Mesenchymal stem cell (in vitro differentiated cells and primary cell): ENCODE measurements at regions not wholly inside any gene's neighbourhood (a gene's known extent, or its start where the extent isn't known, plus 50 kb on each side); places are given as distances from the start of the nearest gene placed in this dataset.

Source experiments
- DNase-seq: peaks from one replicate; pipeline ENCODE4 v3.0.0-alpha.2; 2013
- H2AFZ ChIP-seq: one replicate; pipeline ENCODE4 v1.6.1; 2013; ENCODE audit warnings: low read depth, mild to moderate bottlenecking, control low read depth, inconsistent platforms, low read length, moderate library complexity
- H2AK5ac ChIP-seq: 2 replicates; pipeline ENCODE4 v1.6.1; 2013; ENCODE audit warnings: low read length, moderate library complexity, mild to moderate bottlenecking, inconsistent platforms; ENCODE audit not compliant: severe bottlenecking
- H2BK120ac ChIP-seq: one replicate; pipeline ENCODE4 v1.6.1; 2013; ENCODE audit warnings: low read depth, mild to moderate bottlenecking, inconsistent platforms, low read length, moderate library complexity
- H2BK12ac ChIP-seq, 2 experiments: one replicate each; pipeline ENCODE4 v1.6.1; 2013; ENCODE audit warnings: inconsistent platforms in 2 of 2, low read length in 2 of 2, mild to moderate bottlenecking in 2 of 2, moderate library complexity in 2 of 2, control low read depth in 1 of 2
- H2BK15ac ChIP-seq: one replicate; pipeline ENCODE4 v1.6.1; 2013; ENCODE audit warnings: mild to moderate bottlenecking, low read depth, inconsistent platforms; ENCODE audit not compliant: poor library complexity, severe bottlenecking
- H2BK5ac ChIP-seq: 2 replicates; pipeline ENCODE4 v1.6.1; 2013; ENCODE audit warnings: low read depth, mild to moderate bottlenecking, low read length, control low read depth, inconsistent platforms; ENCODE audit not compliant: poor library complexity, severe bottlenecking
- H3K14ac ChIP-seq, 2 experiments: one replicate each; pipeline ENCODE4 v1.6.1; 2013; ENCODE audit warnings: inconsistent platforms in 2 of 2, low read length in 2 of 2, control low read depth in 1 of 2, mild to moderate bottlenecking in 1 of 2, moderate library complexity in 1 of 2
- H3K18ac ChIP-seq, 2 experiments: one replicate each; pipeline ENCODE4 v1.6.1; 2013; ENCODE audit warnings: inconsistent platforms in 2 of 2, low read length in 2 of 2, control low read depth in 1 of 2, low read depth in 1 of 2, mild to moderate bottlenecking in 1 of 2
- H3K23ac ChIP-seq, 2 experiments: one replicate each; pipeline ENCODE4 v1.6.1; 2013; ENCODE audit warnings: inconsistent platforms in 2 of 2, low read length in 2 of 2, mild to moderate bottlenecking in 2 of 2, moderate library complexity in 2 of 2, control low read depth in 1 of 2
- H3K27ac ChIP-seq: 2 replicates; pipeline ENCODE4 v1.5.1; 2013; ENCODE audit warnings: mild to moderate bottlenecking, moderate library complexity, low read length, control low read depth, inconsistent platforms; ENCODE audit not compliant: poor library complexity, severe bottlenecking
- H3K27me3 ChIP-seq, 2 experiments: 2 replicates each; pipeline versions ENCODE4 v1.6.1 to v1.7.0; 2013; ENCODE audit warnings: low read length in 2 of 2, mild to moderate bottlenecking in 2 of 2, moderate library complexity in 2 of 2, control low read depth in 1 of 2, inconsistent platforms in 1 of 2; ENCODE audit not compliant: control insufficient read depth in 1 of 2, insufficient read depth in 1 of 2
- H3K36me3 ChIP-seq, 2 experiments: 2 replicates each; pipeline versions ENCODE4 v1.6.1 to v1.7.0; 2013; ENCODE audit warnings: low read length in 2 of 2, control low read depth in 1 of 2, inconsistent platforms in 1 of 2, low read depth in 1 of 2, mild to moderate bottlenecking in 1 of 2; ENCODE audit not compliant: insufficient read depth in 2 of 2, control insufficient read depth in 1 of 2
- H3K4ac ChIP-seq, 2 experiments: one replicate each; pipeline ENCODE4 v1.6.1; 2013; ENCODE audit warnings: inconsistent platforms in 2 of 2, low read length in 2 of 2, mild to moderate bottlenecking in 2 of 2, moderate library complexity in 2 of 2, control low read depth in 1 of 2, low read depth in 1 of 2
- H3K4me1 ChIP-seq: 2 replicates; pipeline ENCODE4 v1.6.1; 2013; ENCODE audit warnings: low read depth, low read length, control low read depth; ENCODE audit not compliant: control insufficient read depth, insufficient read depth
- H3K4me2 ChIP-seq: 2 replicates; pipeline ENCODE4 v1.6.1; 2013; ENCODE audit warnings: low read length, mild to moderate bottlenecking, inconsistent platforms; ENCODE audit not compliant: poor library complexity, severe bottlenecking
- H3K4me3 ChIP-seq, 2 experiments: 2 replicates each; pipeline versions ENCODE4 v1.5.1 to v1.7.0; 2013; ENCODE audit warnings: low read length in 2 of 2, mild to moderate bottlenecking in 2 of 2, control low read depth in 1 of 2, low read depth in 1 of 2; ENCODE audit not compliant: insufficient read depth in 1 of 2
- H3K79me1 ChIP-seq: replicated peaks from 2 replicates; pipeline ENCODE4 v1.6.1; 2013; ENCODE audit warnings: mild to moderate bottlenecking, control low read depth, low read length, inconsistent platforms; ENCODE audit not compliant: poor library complexity, severe bottlenecking
- H3K9ac ChIP-seq: 2 replicates; pipeline ENCODE4 v1.7.0; 2013; ENCODE audit warnings: mild to moderate bottlenecking, low read length, moderate library complexity
- H3K9me3 ChIP-seq: 2 replicates; pipeline ENCODE4 v1.7.0; 2013; ENCODE audit warnings: mild to moderate bottlenecking, low read length; ENCODE audit not compliant: control insufficient read depth
- H4K8ac ChIP-seq: one replicate; pipeline ENCODE4 v1.6.1; 2013; ENCODE audit warnings: inconsistent platforms, mild to moderate bottlenecking, low read length, moderate library complexity
- H4K91ac ChIP-seq: one replicate; pipeline ENCODE4 v1.6.1; 2013; ENCODE audit warnings: mild to moderate bottlenecking, low read length, inconsistent platforms
- WGBS: methylation state at CpG from one replicate; pipeline ENCODE4 v1.1.7; 2013; ENCODE audit warnings: mixed read lengths; 5-methylcytosine and 5-hydroxymethylcytosine counted together

DNA sequence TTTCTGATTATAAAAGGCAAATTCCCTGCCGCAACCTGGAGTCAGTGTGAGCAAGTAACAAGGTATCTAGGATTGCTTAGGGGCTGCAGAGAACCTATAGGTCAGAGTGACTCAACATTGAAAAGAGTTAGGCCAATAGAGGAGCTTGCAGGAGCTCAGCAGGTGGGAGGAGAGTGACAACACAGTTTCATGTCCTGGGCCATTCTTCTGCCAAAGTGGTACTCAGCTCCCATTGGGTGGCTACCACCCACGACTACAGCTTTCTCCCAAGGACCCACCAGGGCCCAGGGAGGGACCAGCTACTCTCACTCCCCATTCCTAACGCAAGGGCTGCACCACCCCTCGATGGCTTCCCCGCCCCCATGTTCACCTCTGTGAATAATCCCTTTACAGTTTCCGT, 86.7 kb upstream of the SPATA31C2 start:
- peak overlapping the region; percentile 88 for H2AK5ac ChIP-seq
- H4K8ac ChIP-seq = no peak overlapping the region
- H3K79me1 ChIP-seq = no peaks in the 10 kb centered on the region

DNA sequence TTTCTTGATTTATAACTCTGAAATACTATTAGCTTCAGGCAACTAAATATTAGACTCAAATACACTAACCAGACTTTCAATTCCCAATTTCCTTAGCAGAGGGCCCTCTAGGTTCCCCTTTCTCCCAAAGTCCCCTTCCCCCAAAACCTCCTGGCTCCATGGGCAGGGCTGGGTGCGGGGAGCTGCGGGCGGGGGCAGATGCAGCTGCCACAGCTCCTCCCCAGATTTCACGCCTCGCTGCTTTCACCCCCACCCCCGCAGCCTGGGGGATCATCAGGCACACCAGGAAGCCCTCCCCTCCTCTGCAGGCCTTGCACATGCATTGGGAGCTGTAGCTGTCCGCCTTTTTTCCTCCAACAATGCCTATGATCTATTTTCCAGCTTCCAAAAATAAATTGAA, 82.8 kb upstream of the SPATA31C2 start:
- no peak for DNase-seq
- H3K18ac ChIP-seq = no peak overlapping the region
- no peak overlapping the region for H2AK5ac ChIP-seq
- H2BK12ac ChIP-seq = no peak overlapping the region
- H4K8ac ChIP-seq = no peak overlapping the region
- no peak overlapping the region for H3K4ac ChIP-seq
- H3K4me1 ChIP-seq = peaks cover 20% of the 10 kb centered on the region
- H2BK5ac ChIP-seq = no peak overlapping the region
- H3K79me1 ChIP-seq = no peaks in the 10 kb centered on the region
- peaks cover 0 to 3% of the 10 kb centered on the region in 2 experiments for H3K36me3 ChIP-seq
- H3K27me3 ChIP-seq = peaks cover 0 to 4% of the 10 kb centered on the region in 2 experiments
- H3K4me2 ChIP-seq = no peak overlapping the region
- no peak overlapping the region for H2BK120ac ChIP-seq
- H3K27ac ChIP-seq = peak overlapping the region; percentile 86
- H2AFZ ChIP-seq = no peak overlapping the region
- 64% methylated on average over 7 of the region's 7 CpGs for WGBS
- H3K9me3 ChIP-seq = no peaks in the 10 kb centered on the region
- no peak overlapping the region for H3K4me3 ChIP-seq
- H3K23ac ChIP-seq = no peak overlapping the region
- no peak overlapping the region for H2BK15ac ChIP-seq
- H3K14ac ChIP-seq = no peak overlapping the region
- no peak overlapping the region for H3K9ac ChIP-seq
- no peak overlapping the region for H4K91ac ChIP-seq

More for the DNA sequence above, 86.7 kb upstream of the SPATA31C2 start:
- Histone ChIP-seq H3K36me3 (no peaks in the 10 kb centered on the region), H3K27ac (no peak overlapping the region), H3K4me1 (peaks cover 14% of the 10 kb centered on the region), H3K9ac (no peak overlapping the region), H3K23ac (no peak overlapping the region), H3K27me3 (peaks cover 0 to 4% of the 10 kb centered on the region in 2 experiments), H3K4ac (no peak overlapping the region), H2AFZ (no peak overlapping the region), H4K91ac (no peak overlapping the region), H2BK12ac (no peak overlapping the region), H3K4me3 (no peak overlapping the region), H2BK15ac (no peak overlapping the region), H3K9me3 (peaks cover 6% of the 10 kb centered on the region), H3K18ac (no peak overlapping the region), H2BK120ac (no peak overlapping the region), H3K4me2 (no peak overlapping the region), H2BK5ac (no peak overlapping the region), H3K14ac (no peak overlapping the region)
- WGBS = 73% methylated on average over 6 of the region's 6 CpGs
- no peak for DNase-seq

- no peak overlapping the region for H3K18ac ChIP-seq
- no peak overlapping the region for H4K8ac ChIP-seq
- H3K9me3 ChIP-seq = no peaks in the 10 kb centered on the region
- H3K4me2 ChIP-seq = no peak overlapping the region
- no peak overlapping the region for H3K4ac ChIP-seq
- peak overlapping the region; percentile 86 for H3K27ac ChIP-seq
- no peak overlapping the region for H3K9ac ChIP-seq
- no peak overlapping the region for H3K14ac ChIP-seq
- peak overlapping the region; percentile 37 for H2AK5ac ChIP-seq
- no peak overlapping the region for H2AFZ ChIP-seq
- H3K79me1 ChIP-seq = no peaks in the 10 kb centered on the region
- H3K4me3 ChIP-seq = no peak overlapping the region
- no peak overlapping the region for H4K91ac ChIP-seq
- peaks cover 0 to 5% of the 10 kb centered on the region in 2 experiments for H3K27me3 ChIP-seq
- H2BK15ac ChIP-seq = no peak overlapping the region
- no peak overlapping the region for H3K23ac ChIP-seq
- no peak overlapping the region for H2BK12ac ChIP-seq
- H3K36me3 ChIP-seq = peaks cover 0 to 3% of the 10 kb centered on the region in 2 experiments
- H3K4me1 ChIP-seq = peaks cover 20% of the 10 kb centered on the region
- WGBS = 93% methylated on average over 19 of the region's 20 CpGs
- no peak overlapping the region for H2BK120ac ChIP-seq
- DNase-seq = no peak
- H2BK5ac ChIP-seq = peak overlapping the region; percentile 60
Observed at GRCh38 chr9:88220652-88221051, 82.4 kb upstream of the SPATA31C2 start.

GRCh38 chr9:88219601-88220000, 81.3 kb upstream of the SPATA31C2 start:
- Histone ChIP-seq H3K18ac (no peak overlapping the region), H4K8ac (no peak overlapping the region), H3K23ac (no peak overlapping the region), H3K79me1 (no peaks in the 10 kb centered on the region), H2BK120ac (no peak overlapping the region), H3K9me3 (peaks cover 4% of the 10 kb centered on the region), H3K4ac (no peak overlapping the region), H2BK15ac (no peak overlapping the region), H2AFZ (no peak overlapping the region), H2BK12ac (no peak overlapping the region), H2BK5ac (peak overlapping the region; percentile 51), H3K36me3 (peaks cover 0 to 3% of the 10 kb centered on the region in 2 experiments), H3K27me3 (peaks cover 0 to 7% of the 10 kb centered on the region in 2 experiments), H3K27ac (peak overlapping the region; percentile 77), H3K4me1 (peaks cover 16% of the 10 kb centered on the region), H3K4me3 (no peak overlapping the region), H3K9ac (no peak overlapping the region), H3K4me2 (no peak overlapping the region), H4K91ac (no peak overlapping the region), H3K14ac (no peak overlapping the region), H2AK5ac (peak overlapping the region; percentile 93)
- no peak for DNase-seq
- 72% methylated on average over 4 of the region's 4 CpGs for WGBS
